ENCODE measurements at regions not wholly inside any gene's neighbourhood (a gene's known extent, or its start where the extent isn't known, plus 50 kb on each side); places are given as distances from the start of the nearest gene placed in this dataset.

- DNase-seq (ENCODE audit: low spot score) = no peak
Observed at GRCh38 chr4:153850533-153851280, 61.8 kb upstream of the SFRP2 start.

GRCh38 chr4:153844144-153844543 is 55.3 kb upstream of the SFRP2 start:
- DNase-seq (ENCODE audit: low spot score) = no peak

Measured in Ammon's horn (tissue), 1 donor.